Endothelial cell of umbilical vein (primary cell): ENCODE measurements at regions not wholly inside any gene's neighbourhood (a gene's known extent, or its start where the extent isn't known, plus 50 kb on each side); places are given as distances from the start of the nearest gene placed in this dataset.

Experiments
- BruUV-seq: library from RNA; stranded (reverse); fragments of 400-500 nt; replicated peaks from 2 replicates; lab custom pipeline; 2021; lab: Mats Ljungman, UMichigan
- CTCF ChIA-PET: fragments of 300-600, 350-600 bp; sonication (Branson Sonifier 250); formaldehyde crosslinking; loops from one replicate; lab custom pipeline; 2021; ENCODE audit warnings: antibody characterized with exemption, inconsistent platforms; lab: Charles Lee
- POLR2A ChIA-PET: fragments of 300-600, 350-600 bp; sonication (Branson Sonifier 250); formaldehyde crosslinking; loops from one replicate; lab custom pipeline; 2021; ENCODE audit warnings: antibody characterized with exemption, inconsistent platforms; lab: Charles Lee
- DNase-seq: peaks from one replicate; pipeline ENCODE4 v3.0.0-alpha.2; 2011; ENCODE audit warnings: low read depth, low spot score
- FAIRE-seq: peaks from 2 replicates; lab custom pipeline; 2011; peaks lifted over from hg19 to GRCh38; lab: Jason Lieb, UNC
- H2AFZ ChIP-seq: 2 replicates; pipeline ENCODE4 v1.6.0; 2012; ENCODE audit warnings: low read depth, low read length, control low read depth, inconsistent platforms
- H3K27ac ChIP-seq: 2 replicates; pipeline ENCODE4 v1.5.1; 2011; ENCODE audit warnings: low read depth, mild to moderate bottlenecking, control low read depth, low read length, moderate library complexity; ENCODE audit not compliant: insufficient read depth
- H3K27me3 ChIP-seq, 2 experiments: 2 replicates each; pipeline versions ENCODE4 v1.6.0 to v1.6.1; 2011; ENCODE audit warnings: low read length in 2 of 2, mixed read lengths in 1 of 2; ENCODE audit not compliant: control insufficient read depth in 2 of 2, insufficient read depth in 2 of 2
- H3K36me3 ChIP-seq, 2 experiments: 2 replicates in 1 of 2; 3 replicates in 1 of 2; pipeline ENCODE4 v1.5.1; 2011; ENCODE audit warnings: low read length in 2 of 2, mild to moderate bottlenecking in 1 of 2, moderate library complexity in 1 of 2; ENCODE audit not compliant: control insufficient read depth in 2 of 2, insufficient read depth in 2 of 2; ENCODE audit errors: extremely low read depth in 1 of 2
- H3K4me1 ChIP-seq: 3 replicates; pipeline ENCODE4 v1.5.1; 2011; ENCODE audit warnings: mild to moderate bottlenecking, low read length; ENCODE audit not compliant: control insufficient read depth, insufficient read depth; ENCODE audit errors: extremely low read depth
- H3K4me2 ChIP-seq: 2 replicates; pipeline ENCODE4 v1.6.1; 2011; ENCODE audit warnings: low read length, control low read depth, mixed read lengths; ENCODE audit not compliant: insufficient read depth
- H3K4me3 ChIP-seq, 3 experiments: fragments of 200-600 bp in 1 of 3; sonication (generic), shearing (Covaris generic) in 1 of 3; replicated peaks in 1 of 3; 2 replicates each; pipeline ENCODE4 v1.5.1; 2011 to 2016; ENCODE audit warnings: control low read depth in 3 of 3, low read length in 3 of 3, mild to moderate bottlenecking in 2 of 3, inconsistent platforms in 1 of 3, low read depth in 1 of 3, moderate library complexity in 1 of 3; ENCODE audit not compliant: insufficient read depth in 1 of 3
- H3K79me2 ChIP-seq: 2 replicates; pipeline ENCODE4 v1.6.0; 2012; ENCODE audit warnings: low read length, inconsistent platforms; ENCODE audit not compliant: control insufficient read depth, insufficient read depth
- H3K9ac ChIP-seq: replicated peaks from 2 replicates; pipeline ENCODE3; 2011; ENCODE audit warnings: low read length, control low read depth; ENCODE audit not compliant: insufficient read depth; ENCODE audit errors: extremely low read depth
- H3K9me1 ChIP-seq: replicated peaks from 3 replicates; pipeline ENCODE4 v1.6.0; 2011; ENCODE audit warnings: mild to moderate bottlenecking, low read length; ENCODE audit not compliant: control insufficient read depth, insufficient read depth; ENCODE audit errors: extremely low read depth
- H3K9me3 ChIP-seq: replicated peaks from 2 replicates; pipeline ENCODE4 v1.5.1; 2012; ENCODE audit warnings: low read length, inconsistent platforms; ENCODE audit not compliant: control insufficient read depth, insufficient read depth
- H4K20me1 ChIP-seq: replicated peaks from 2 replicates; pipeline ENCODE3; 2011; ENCODE audit warnings: mild to moderate bottlenecking, low read length; ENCODE audit not compliant: control insufficient read depth, insufficient read depth; ENCODE audit errors: extremely low read depth
- CTCF ChIP-seq, 2 donors: IDR thresholded peaks; 1 replicate in 1 of 2; 2 replicates in 1 of 2; pipeline ENCODE4 v1.5.1; 2011; ENCODE audit warnings: low read length in 2 of 2, mild to moderate bottlenecking in 2 of 2, moderate library complexity in 2 of 2, control low read depth in 1 of 2, inconsistent platforms in 1 of 2, low read depth in 1 of 2; ENCODE audit not compliant: insufficient read depth in 1 of 2; ENCODE audit errors: extremely low read depth in 1 of 2
- EZH2 ChIP-seq: IDR thresholded peaks from 2 replicates; pipeline ENCODE4 v1.6.1; 2012; ENCODE audit warnings: borderline replicate concordance, low read depth, mild to moderate bottlenecking, moderate library complexity, low read length, inconsistent platforms; ENCODE audit not compliant: severe bottlenecking
- FOS ChIP-seq: IDR thresholded peaks from 2 replicates; pipeline ENCODE4 v1.6.1; 2011; ENCODE audit warnings: mild to moderate bottlenecking, low read length, moderate library complexity, borderline replicate concordance; ENCODE audit not compliant: insufficient read depth
- GATA2 ChIP-seq: IDR thresholded peaks from 2 replicates; pipeline ENCODE4 v1.7.0; 2011; ENCODE audit warnings: low read depth, mild to moderate bottlenecking, moderate library complexity, mixed read lengths, low read length; ENCODE audit not compliant: insufficient read length, insufficient read depth
- JUN ChIP-seq: IDR thresholded peaks from 2 replicates; pipeline ENCODE4 v1.6.1; 2011; ENCODE audit warnings: borderline replicate concordance, low read depth; ENCODE audit not compliant: insufficient read length, insufficient read depth
- MYC ChIP-seq: IDR thresholded peaks from one replicate; pipeline ENCODE4 v1.6.1; 2011; ENCODE audit warnings: mild to moderate bottlenecking, low read depth, low read length
- POLR2A ChIP-seq: IDR thresholded peaks from 2 replicates; pipeline ENCODE4 v1.6.1; 2012; ENCODE audit warnings: low read depth, mild to moderate bottlenecking, control low read depth, low read length
- POLR2AphosphoS5 ChIP-seq: IDR thresholded peaks from 2 replicates; pipeline ENCODE4 v1.6.1; 2012; ENCODE audit warnings: low read depth, mild to moderate bottlenecking, control low read depth, low read length, moderate library complexity; ENCODE audit not compliant: insufficient read depth
- dilution Hi-C: fragments of 300-500 bp; cut with MboI; formaldehyde crosslinking; loops from one replicate; pipeline ENCODE4 v1.15.0; 2019; ENCODE audit warnings: low sequenced_read_pairs; ENCODE audit not compliant: extremely low pct_ligation_motif_present
- intact Hi-C: fragments of 100-400 bp; cut with micrococcal nuclease; formaldehyde crosslinking; loops from one replicate; pipeline ENCODE4 v1.10.0; 2022
- TF ChIP-seq, protein P1 (sequence below): IDR thresholded peaks from 2 replicates; pipeline ENCODE4 v1.6.1; 2011; ENCODE audit not compliant: insufficient read depth, insufficient read length

- Histone ChIP-seq H4K20me1 (no peaks in the 10 kb centered on the region), H3K4me3 (no peak overlapping the region), H3K9me1 (no peaks in the 10 kb centered on the region), H3K9me3 (no peaks in the 10 kb centered on the region), H3K27me3 (no peaks in the 10 kb centered on the region), H2AFZ (no peak overlapping the region), H3K27ac (no peak overlapping the region), H3K9ac (no peak overlapping the region), H3K4me2 (no peak overlapping the region), H3K4me1 (no peaks in the 10 kb centered on the region), H3K79me2 (no peaks in the 10 kb centered on the region), H3K36me3 (no peaks in the 10 kb centered on the region)
- ChIA-PET POLR2A (no interaction called here), CTCF (no interaction called here)
- FAIRE-seq (no peak), DNase-seq (no peak)
- BruUV-seq, result no TSS peak
- TF ChIP-seq MYC (no peak), POLR2AphosphoS5 (no peak), POLR2A (no peak), JUN (no peak), CTCF (IDR thresholded peaks at IDR 0.05; ENCODE audit: extremely low read depth in 1 of 2, insufficient read depth in 1 of 2, low read depth in 1 of 2, low read length in 2 of 2) (no peak), EZH2 (no peak), GATA2 (no peak), FOS (no peak)
- TF ChIP-seq, protein P1, sequence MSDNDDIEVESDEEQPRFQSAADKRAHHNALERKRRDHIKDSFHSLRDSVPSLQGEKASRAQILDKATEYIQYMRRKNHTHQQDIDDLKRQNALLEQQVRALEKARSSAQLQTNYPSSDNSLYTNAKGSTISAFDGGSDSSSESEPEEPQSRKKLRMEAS, result no peak
- intact Hi-C loops (no loop called here), dilution Hi-C loops (no loop called here)
Measured at GRCh38 chr15:77800305-77800704, 167.6 kb upstream of the LINGO1 start.
